ENCODE measurements at regions not wholly inside any gene's neighbourhood (a gene's known extent, or its start where the extent isn't known, plus 50 kb on each side); places are given as distances from the start of the nearest gene placed in this dataset.

DNA sequence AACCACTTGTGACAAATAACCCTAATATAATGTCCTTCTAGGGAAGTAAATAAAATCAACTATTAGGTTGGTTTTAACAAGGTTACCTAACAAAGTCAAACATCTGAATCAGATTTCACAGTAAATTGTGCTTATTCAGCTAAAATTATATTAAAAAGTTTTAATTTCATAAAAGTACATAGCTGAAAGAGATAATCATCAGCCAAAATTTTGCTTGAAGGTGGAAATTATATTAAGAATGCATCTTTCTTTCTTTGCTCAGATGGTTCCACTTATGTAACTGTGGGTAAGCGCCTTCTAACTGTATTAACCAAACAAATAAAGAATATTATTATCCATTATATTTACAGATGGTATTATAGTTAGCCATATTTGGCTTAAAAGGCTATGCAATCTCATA, 2840.3 kb upstream of the PCDH20 start:
- no peak for DNase-seq (ENCODE audit: extremely low read depth in 1 of 11, low read depth in 9 of 11, low spot score in 4 of 11)

DNA sequence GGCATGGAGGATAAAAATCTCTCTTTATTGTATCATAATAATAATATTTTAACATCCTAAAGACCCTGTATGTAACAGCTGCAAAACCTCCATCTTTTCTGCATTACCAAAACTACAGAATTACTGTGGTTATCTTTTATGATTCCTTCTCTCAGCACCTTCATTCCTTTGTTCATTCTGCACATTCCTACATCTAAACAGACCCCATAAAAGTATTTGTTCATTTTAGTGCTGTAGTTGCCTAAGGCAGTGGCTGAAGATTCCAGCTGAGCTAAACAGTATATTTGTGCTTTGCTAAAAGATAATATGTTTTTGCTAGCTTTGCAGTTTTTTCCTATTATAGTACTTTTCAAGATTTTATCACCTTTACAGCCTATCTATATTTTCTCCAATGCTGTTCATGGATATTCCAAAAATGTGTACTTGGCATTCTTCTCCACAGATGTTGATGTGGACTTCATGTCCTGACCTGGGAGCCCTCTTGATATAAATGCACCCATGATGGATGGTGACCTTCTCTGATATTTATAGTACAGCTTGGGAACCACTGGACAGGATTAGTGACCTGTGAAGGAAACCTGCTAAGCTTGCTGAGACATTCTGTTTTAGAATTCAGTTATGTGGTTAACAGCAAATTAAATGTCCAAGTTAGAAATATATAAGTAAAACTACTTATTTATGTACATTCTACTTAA, 2832.9 kb upstream of the PCDH20 start:
- DNase-seq (ENCODE audit: extremely low read depth in 1 of 11, low read depth in 9 of 11, low spot score in 4 of 11): no peak

DNA sequence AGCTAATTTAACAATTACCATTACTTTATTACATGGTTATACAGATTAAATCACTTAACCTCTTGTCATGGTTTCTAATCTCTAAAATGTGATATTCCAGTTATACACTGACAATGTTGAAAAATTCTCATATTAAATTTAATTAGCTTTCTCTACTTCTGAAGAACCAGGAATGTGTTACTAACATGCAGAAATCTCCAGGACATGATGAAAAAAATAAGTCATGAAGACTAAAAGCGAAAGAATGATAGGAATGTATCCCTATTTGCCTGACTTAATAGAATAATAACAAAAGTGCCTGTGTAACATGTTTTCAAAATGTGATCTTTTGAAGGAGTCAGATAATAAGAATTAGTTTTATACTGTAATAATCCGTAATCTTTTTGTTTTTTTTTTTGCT, 2823.7 kb upstream of the PCDH20 start:
- DNase-seq (ENCODE audit: extremely low read depth in 1 of 11, low read depth in 9 of 11, low spot score in 4 of 11): peak in 1 of 11 donors; percentile 5

DNA sequence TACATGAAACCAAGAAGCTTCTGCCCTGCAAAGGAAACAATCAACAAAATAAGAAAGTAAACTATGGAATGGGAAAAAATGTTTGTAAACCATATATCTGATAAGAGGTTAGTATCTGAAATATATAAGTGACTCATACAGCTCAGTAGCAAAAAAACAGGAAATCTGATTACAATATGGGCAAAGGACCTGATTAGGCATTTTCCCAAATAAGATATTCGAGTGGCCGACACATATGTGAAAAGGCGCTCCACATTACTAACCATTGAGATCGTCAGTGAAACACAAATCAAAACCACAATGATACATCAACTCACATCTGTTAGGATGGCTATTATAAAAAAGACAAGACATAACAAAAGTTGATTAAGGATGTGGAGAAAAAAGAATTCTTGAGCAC, 2818.6 kb upstream of the PCDH20 start:
- no peak for DNase-seq (ENCODE audit: extremely low read depth in 1 of 11, low read depth in 9 of 11, low spot score in 4 of 11)

DNA sequence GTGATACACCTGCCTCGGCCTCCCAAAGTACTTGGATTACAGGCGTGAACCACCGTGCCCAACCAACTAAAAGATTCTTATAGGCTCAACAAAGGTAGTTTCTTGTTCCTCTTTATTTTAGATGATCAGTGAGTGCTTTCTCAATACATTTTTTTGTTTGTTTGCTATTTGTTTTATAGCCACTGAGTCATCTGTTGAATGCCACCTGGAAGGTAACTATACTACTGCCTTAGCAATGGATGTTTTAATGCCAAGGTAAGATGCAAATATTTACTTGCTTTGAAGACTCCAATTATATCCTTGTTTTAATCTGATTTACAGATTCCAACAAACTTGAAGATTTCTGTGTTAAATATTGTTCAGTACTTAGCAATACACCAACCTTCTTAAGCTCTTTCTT, 2807.4 kb upstream of the PCDH20 start:
- DNase-seq (ENCODE audit: extremely low read depth in 1 of 11, low read depth in 9 of 11, low spot score in 4 of 11): no peak

DNA sequence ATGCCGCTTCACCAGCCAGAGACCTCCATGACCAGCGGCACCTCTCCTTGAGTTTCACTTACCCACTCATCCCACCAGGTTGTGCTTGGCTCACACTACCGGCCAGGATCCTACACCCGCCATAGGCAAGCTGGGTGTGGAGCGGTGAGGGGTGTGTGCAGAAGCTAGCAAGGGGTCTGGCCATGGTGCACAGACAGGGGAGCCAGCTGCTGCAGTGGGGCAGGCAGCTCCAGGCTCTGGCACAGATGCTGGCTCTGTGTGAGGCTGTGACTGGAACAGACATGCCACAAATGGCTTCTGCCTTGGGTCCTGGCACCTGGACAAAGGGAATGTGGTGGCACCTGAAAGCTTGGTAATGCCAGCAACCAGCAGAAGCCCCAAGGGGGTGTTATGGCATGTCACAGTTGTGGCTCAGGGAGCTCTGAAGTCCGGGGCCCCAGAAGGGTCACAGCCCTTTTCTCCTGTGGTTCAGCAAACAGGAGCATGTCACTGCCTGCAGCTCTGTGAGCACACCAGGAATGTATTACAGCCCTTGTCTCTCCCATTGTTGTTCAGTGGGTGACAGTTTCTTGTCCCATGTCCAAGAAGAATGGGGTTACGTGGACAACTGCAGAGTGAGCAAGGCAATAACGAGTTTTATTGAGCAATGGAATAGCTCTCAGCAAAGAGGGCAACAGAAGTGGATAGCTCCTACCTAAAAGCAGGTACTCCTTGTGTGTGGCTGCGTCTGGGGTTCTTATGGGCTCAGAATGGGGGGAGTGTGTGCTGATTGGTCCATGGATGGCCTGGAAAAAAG, 2791.0 kb upstream of the PCDH20 start:
- no peak for DNase-seq (ENCODE audit: extremely low read depth in 1 of 11, low read depth in 9 of 11, low spot score in 4 of 11)

DNA sequence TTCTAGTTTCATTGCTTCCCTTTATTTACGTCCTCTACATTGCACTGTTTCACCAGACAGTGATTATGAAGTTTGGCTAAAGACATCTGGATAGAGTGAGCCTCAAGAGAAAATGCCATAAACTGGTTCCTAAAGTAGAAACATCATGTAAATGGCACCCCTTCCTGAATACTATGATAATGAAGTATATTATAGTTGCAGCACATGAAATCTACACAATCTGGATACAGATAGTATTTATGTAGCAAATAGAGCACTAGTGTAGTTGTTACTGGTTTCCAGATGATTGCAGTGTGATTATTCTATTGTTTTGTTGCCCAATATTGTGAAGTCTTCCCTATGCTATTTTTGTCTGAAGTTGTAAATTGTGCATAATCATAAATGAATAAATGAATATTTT, 2786.9 kb upstream of the PCDH20 start:
- no peak for DNase-seq (ENCODE audit: extremely low read depth in 1 of 11, low read depth in 9 of 11, low spot score in 4 of 11)

DNA sequence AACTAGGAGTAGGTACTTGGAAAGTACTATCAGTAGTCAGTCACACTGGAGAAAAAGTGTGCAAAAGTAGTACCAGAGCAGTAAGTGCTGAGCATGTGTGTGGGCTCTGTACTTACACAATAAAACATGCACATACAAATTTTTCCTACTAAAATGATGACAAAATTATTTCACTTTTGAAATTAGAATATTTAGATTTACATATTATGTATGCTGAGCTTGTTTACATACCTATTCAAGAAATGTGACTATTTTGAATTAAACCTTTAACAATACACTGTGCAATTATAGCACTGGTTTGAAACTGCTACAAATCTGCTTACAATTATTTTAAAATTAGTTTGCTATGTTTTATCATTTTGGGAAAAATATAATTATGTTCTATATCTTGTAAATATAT, 2781.6 kb upstream of the PCDH20 start:
- no peak for DNase-seq (ENCODE audit: extremely low read depth in 1 of 11, low read depth in 9 of 11, low spot score in 4 of 11)

DNA sequence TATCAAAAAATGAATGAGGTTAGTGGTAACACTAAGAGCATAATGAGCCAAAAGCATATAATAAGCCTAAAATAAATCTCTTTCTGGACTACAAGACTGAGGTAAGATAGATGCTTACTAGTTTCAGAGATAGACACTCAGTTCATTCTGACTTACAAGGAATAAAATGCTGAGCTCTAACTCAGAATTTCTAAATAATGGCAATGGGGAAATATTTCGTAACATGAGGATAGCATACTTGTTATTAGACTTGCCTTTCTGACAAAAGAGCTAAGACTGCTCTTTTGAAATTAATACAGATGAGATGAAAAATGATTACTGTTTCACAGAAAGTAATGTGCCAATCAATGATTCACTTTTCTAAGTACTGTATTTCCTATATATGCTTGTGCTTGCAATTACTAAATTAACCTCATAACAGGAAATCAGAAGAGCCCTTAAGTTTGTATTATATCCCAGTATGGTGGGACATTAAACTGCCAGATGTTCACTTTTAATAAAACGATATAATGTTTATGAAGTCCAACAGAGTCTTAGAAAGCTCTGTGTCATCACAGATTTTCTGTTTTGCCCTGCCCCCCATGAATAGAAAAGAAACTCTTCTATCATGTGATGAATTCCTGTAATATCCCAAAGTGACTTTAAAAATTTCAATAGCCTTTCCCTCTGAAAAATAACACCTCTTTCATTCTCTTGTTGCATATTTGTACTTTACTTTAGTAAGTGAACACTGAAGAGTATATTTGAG, 2771.0 kb upstream of the PCDH20 start:
- no peak for DNase-seq (ENCODE audit: extremely low read depth in 1 of 11, low read depth in 9 of 11, low spot score in 4 of 11)

DNA sequence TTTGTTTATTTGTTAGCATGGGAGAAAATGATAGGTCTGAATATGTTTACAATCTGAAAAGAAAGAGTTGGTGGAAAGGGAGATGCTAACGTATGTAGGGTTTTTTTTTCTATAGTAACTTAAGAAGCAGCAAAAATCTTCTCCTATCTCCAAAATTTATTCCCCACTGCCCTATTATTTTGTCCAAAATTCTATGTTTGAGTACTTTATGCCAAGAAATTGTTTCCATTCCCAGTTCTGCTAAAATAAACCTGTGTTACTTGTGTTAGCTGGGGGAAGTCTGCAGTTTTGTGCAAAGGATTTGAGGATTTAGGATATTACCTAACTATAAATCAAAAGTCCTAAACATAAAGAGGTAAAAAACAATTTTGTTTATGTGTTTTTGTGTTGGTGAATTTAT, 2770.4 kb upstream of the PCDH20 start:
- no peak for DNase-seq (ENCODE audit: extremely low read depth in 1 of 11, low read depth in 9 of 11, low spot score in 4 of 11)

DNA sequence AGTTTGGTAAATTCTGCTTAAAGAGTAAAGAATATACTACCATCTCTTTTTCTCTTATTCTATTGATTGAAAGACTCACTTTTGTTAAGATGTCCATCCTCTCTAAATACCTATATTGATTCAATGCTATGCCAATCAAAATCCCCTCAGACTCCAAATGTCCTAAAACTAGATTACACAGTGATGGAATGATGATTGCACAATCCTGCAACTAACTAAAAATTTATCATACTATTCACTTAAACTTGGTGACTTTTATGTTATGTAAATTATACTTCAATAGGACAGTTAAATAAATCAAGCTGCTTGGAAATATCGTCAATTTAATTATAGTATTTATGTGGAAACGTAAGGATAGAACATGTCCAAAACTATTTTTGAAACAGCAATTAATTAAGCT, 2765.1 kb upstream of the PCDH20 start:
- no peak for DNase-seq (ENCODE audit: extremely low read depth in 1 of 11, low read depth in 9 of 11, low spot score in 4 of 11)

DNA sequence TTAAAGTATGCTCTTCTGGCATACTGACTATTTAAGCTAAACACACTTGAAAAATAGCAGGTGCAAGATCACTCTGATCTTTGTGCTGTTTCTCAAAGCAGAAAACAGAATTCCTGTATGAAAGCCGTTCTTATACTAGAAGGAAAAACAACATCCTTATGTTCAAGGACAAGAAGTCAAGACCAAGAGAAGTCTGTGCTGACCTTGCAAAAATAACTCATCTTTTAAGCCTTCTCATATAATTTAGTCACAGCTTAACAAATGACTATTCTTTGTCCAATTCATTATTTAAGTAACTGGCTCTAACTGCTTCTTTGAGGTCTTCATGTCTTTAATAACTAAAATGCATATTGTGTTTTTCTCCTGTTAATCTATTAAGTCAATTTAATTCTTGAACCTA, 2750.2 kb upstream of the PCDH20 start:
- DNase-seq (ENCODE audit: extremely low read depth in 1 of 11, low read depth in 9 of 11, low spot score in 4 of 11): no peak

DNA sequence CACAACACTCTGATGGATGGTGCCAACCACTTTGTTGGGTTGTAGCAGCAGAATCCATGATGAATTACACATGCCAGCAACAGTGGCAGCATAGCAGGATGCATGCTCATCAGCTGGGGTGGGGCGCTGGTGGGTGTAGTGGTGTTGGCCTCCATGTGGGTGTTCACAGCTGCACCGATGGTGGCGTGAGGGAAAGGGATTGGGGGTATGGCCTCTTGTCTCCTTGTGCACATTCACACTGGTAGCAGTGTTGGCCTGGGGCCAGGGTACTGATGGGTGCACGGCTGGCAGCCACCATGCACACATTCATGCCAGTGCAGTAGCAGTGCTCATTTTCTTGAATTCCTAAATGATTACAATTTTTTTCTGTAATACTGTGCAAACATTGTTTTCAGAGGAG, 2748.8 kb upstream of the PCDH20 start:
- DNase-seq (ENCODE audit: extremely low read depth in 1 of 11, low read depth in 9 of 11, low spot score in 4 of 11): no peak

DNA sequence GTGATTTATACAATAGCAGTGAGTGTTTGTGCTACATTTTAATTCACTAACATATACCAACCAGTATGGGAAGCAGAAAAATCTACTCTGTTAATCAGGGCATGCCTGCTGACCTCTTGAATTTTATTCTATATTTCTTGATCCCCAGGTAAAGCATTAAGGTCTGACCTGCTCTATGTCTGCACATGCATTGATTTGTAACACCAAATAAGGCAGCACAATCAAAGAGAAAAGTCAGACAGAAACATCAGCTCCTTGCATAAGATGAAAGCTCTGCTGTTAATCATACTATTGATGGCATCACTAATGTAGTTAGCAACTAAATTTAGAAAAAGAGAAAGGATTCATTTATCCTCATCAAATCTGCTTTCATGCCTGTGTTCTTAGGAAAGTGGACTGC, 2744.8 kb upstream of the PCDH20 start:
- no peak for DNase-seq (ENCODE audit: extremely low read depth in 1 of 11, low read depth in 9 of 11, low spot score in 4 of 11)

DNA sequence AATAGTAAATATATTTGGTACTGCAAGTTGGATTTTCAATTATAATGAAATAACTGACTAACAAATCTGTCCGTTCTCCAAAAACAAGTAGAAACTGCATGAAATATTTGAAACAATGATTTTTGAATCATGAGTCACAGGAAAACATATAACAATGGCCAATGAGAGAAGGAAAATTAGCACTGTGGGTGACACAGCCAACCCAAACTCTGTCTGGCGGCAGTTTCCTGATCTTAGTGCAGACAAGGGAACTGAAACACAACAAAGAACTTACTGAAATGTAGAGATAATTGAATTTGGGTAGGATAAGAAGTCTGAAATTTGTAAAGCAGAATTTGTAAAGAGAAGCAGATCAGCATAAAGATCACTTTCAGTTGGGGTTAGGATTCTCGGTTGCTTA, 2743.3 kb upstream of the PCDH20 start:
- no peak for DNase-seq (ENCODE audit: extremely low read depth in 1 of 11, low read depth in 9 of 11, low spot score in 4 of 11)

DNA sequence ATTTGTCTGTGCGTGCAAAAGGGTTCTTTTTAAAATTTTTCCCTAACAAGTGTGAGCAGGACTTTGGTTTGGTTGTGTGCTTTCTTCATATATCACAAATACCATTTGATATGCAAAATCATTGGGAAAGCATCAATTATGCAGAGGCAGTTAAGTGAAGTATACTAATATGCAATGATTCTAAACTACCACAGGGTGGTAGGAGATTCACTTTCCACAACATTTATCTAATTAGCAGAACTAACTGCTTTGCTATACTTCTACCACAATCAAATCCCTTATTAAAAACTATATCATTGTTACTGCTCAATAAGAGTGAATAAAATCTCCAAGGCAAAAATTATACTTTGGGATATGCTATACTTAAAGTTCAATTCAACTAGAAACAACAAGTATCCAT, 2738.9 kb upstream of the PCDH20 start:
- no peak for DNase-seq (ENCODE audit: extremely low read depth in 1 of 11, low read depth in 9 of 11, low spot score in 4 of 11)

DNA sequence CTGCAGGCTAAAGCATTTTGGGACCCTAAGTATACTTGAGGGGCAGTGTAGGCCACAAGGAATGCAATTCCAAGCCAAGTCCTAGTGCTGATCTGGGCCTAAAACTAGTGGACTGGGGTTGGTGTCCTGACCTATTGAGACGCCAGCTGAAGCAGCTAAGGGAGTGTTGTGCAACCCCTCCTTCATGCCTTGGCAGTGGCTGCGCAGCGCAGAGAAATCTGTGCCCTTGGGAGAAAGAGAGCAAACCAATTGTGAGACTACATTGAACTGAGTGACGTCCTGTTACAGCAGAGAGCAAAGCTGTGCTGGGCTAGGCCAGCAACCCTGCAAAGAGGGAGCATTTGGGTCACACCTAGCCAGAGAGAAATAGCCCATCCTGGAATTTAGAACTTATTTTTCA, 2715.0 kb upstream of the PCDH20 start:
- DNase-seq (ENCODE audit: extremely low read depth in 1 of 11, low read depth in 9 of 11, low spot score in 4 of 11): no peak

DNA sequence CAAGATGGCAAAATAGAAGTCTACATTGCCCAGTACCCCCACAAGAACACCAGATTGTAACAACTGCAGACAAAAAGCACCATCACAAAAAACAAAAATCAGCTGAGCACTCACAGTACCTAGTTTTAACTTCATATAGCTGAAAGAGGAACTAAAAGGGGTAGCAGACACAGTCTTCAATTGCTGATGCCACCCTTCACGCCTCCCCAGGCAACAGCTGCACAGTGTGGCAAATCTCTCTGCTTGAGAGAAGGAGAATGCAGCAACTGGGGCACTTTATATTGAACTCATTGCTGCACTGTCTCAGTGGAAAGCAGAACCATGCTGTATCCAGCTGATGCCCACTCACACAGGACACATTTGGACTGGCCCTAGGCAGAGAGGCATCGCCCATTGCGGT, 2714.5 kb upstream of the PCDH20 start:
- no peak for DNase-seq (ENCODE audit: extremely low read depth in 1 of 11, low read depth in 9 of 11, low spot score in 4 of 11)

DNA sequence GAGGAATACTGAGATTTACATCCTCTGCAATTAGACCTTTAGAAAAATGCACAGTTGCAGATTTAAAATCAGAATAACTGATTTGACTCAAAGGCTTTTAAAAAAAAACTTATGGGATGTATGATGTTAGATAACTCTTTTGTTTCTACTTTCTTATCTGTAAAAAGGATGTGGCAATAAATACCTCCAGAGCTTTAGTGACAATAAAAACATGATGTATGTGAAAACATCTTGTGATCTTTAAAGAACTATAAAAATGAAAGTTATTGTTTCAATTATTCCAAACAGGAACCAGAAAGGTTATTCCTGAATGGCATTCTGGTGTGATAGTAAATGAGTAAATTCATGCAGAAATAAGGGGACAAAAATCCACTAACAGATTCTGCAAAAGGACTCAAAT, 2712.2 kb upstream of the PCDH20 start:
- DNase-seq (ENCODE audit: extremely low read depth in 1 of 11, low read depth in 9 of 11, low spot score in 4 of 11): no peak

DNA sequence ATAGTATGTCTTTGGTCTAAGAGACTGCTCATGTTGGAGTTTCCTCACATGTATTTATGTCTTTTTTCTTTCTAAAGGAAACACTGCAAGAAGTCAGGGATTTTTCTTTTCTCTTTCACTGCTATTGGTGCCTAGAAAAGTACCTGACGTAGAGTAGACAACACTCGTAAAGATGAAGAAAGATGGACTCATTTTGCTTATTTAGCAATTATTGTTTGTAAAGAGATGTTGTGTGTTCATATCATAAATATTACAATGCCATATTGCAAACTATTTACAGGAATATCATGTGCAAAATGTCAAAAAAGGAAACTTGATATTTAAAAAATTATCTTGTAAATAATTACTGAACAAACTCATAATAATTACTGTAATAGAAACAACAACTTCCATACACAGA, 2711.5 kb upstream of the PCDH20 start:
- no peak for DNase-seq (ENCODE audit: extremely low read depth in 1 of 11, low read depth in 9 of 11, low spot score in 4 of 11)

All from renal cortex interstitium (tissue), 11 donors.